HL-60/S4 (cell line): ENCODE measurements at regions not wholly inside any gene's neighbourhood (a gene's known extent, or its start where the extent isn't known, plus 50 kb on each side); places are given as distances from the start of the nearest gene placed in this dataset.

Source experiments
- in situ Hi-C: fragments of 300-500 bp; cut with MboI; formaldehyde crosslinking; loops from 2 replicates; pipeline ENCODE4 v1.14.3; 2022; ENCODE audit warnings: low sequenced_read_pairs

- in situ Hi-C loops, result no loop called here
These were observed 212.0 kb downstream of the DMRT2 start for GRCh38 chr9:1261879-1262766.

- in situ Hi-C loops, result no loop called here
These were observed 217.0 kb downstream of the DMRT2 start for GRCh38 chr9:1267141-1267570.

- in situ Hi-C loops, result no loop called here
These were observed 217.4 kb downstream of the DMRT2 start for GRCh38 chr9:1267581-1267980.

- in situ Hi-C loops, result no loop called here
These were observed 219.6 kb downstream of the DMRT2 start for GRCh38 chr9:1269533-1270315.

GRCh38 chr9:1271367-1271766 is 221.2 kb downstream of the DMRT2 start:
- in situ Hi-C loops, result no loop called here

- in situ Hi-C loops, result no loop called here
These were observed 221.6 kb downstream of the DMRT2 start for GRCh38 chr9:1271786-1272185.

GRCh38 chr9:1272488-1272887 is 222.3 kb downstream of the DMRT2 start:
- in situ Hi-C loops, result no loop called here

- in situ Hi-C loops, result no loop called here
These were observed 223.7 kb downstream of the DMRT2 start for GRCh38 chr9:1273859-1274258.

- in situ Hi-C loops, result no loop called here
These were observed 224.2 kb downstream of the DMRT2 start for GRCh38 chr9:1274334-1274733.

GRCh38 chr9:1276474-1276873 is 226.3 kb downstream of the DMRT2 start:
- in situ Hi-C loops, result no loop called here

GRCh38 chr9:1284727-1285126 is 234.6 kb downstream of the DMRT2 start:
- in situ Hi-C loops, result no loop called here

- in situ Hi-C loops, result no loop called here
These were observed 235.4 kb downstream of the DMRT2 start for GRCh38 chr9:1285526-1285925.

- in situ Hi-C loops, result no loop called here
These were observed 242.2 kb downstream of the DMRT2 start for GRCh38 chr9:1292384-1292783.

GRCh38 chr9:1294641-1295258 is 244.6 kb downstream of the DMRT2 start:
- in situ Hi-C loops, result no loop called here

- in situ Hi-C loops, result no loop called here
These were observed 246.2 kb downstream of the DMRT2 start for GRCh38 chr9:1296331-1296730.

GRCh38 chr9:1298046-1298445 is 247.9 kb downstream of the DMRT2 start:
- in situ Hi-C loops, result no loop called here

- in situ Hi-C loops, result no loop called here
These were observed 250.8 kb downstream of the DMRT2 start for GRCh38 chr9:1300941-1301340.

GRCh38 chr9:1303932-1304331 is 253.8 kb downstream of the DMRT2 start:
- in situ Hi-C loops, result no loop called here

- in situ Hi-C loops, result no loop called here
These were observed 261.4 kb downstream of the DMRT2 start for GRCh38 chr9:1311462-1312042.

- in situ Hi-C loops, result no loop called here
These were observed 269.3 kb downstream of the DMRT2 start for GRCh38 chr9:1319436-1319835.

GRCh38 chr9:1320051-1320557 is 269.9 kb downstream of the DMRT2 start:
- in situ Hi-C loops, result no loop called here
